GM19463 (cell line): ENCODE measurements at regions not wholly inside any gene's neighbourhood (a gene's known extent, or its start where the extent isn't known, plus 50 kb on each side); places are given as distances from the start of the nearest gene placed in this dataset.

ENCODE experiments used
- ATAC-seq: cut with Tn5 transposase; IDR thresholded peaks from one replicate; pipeline ENCODE4 v1.9.1; 2021; ENCODE audit warnings: mild to moderate bottlenecking, moderate library complexity; ENCODE audit not compliant: unreplicated experiment

- no peak for ATAC-seq
Measured at GRCh38 chr2:75787532-75788132, 76.9 kb upstream of the GCFC2 start.

- ATAC-seq: no peak
Measured at GRCh38 chr2:75775311-75775823, 64.7 kb upstream of the GCFC2 start.

- no peak for ATAC-seq
Measured at GRCh38 chr2:75772908-75773630, 62.4 kb upstream of the GCFC2 start.

- ATAC-seq: no peak
Measured at GRCh38 chr2:75765798-75766197, 55.1 kb upstream of the GCFC2 start.

- no peak for ATAC-seq
Measured at GRCh38 chr2:75764611-75765010, 53.9 kb upstream of the GCFC2 start.
